H1 (cell line): ENCODE measurements at regions not wholly inside any gene's neighbourhood (a gene's known extent, or its start where the extent isn't known, plus 50 kb on each side); places are given as distances from the start of the nearest gene placed in this dataset.

Experiments used
- CHD2 ChIP-seq: IDR thresholded peaks from 2 replicates; pipeline ENCODE4 v1.6.1; 2012; ENCODE audit warnings: low read length, improper control_type of control experiment
- EGR1 ChIP-seq: IDR thresholded peaks from 2 replicates; pipeline ENCODE4 v1.6.1; 2011; ENCODE audit warnings: low read depth, low read length, borderline replicate concordance
- JUND ChIP-seq: IDR thresholded peaks from 2 replicates; pipeline ENCODE4 v1.6.1; 2011; ENCODE audit warnings: mild to moderate bottlenecking, improper control_type of control experiment, low read length
- PHF8 ChIP-seq: fragments of 200-600 bp; sonication (generic); conservative IDR thresholded peaks from 2 replicates; pipeline ENCODE4 v1.7.1; 2012; ENCODE audit warnings: low read depth, mild to moderate bottlenecking, inconsistent platforms, low read length, moderate library complexity
- POLR2A ChIP-seq, 2 experiments: IDR thresholded peaks; 1 replicate in 1 of 2; 2 replicates in 1 of 2; pipeline ENCODE4 v1.6.1; 2011; ENCODE audit warnings: low read depth in 2 of 2, low read length in 2 of 2, mild to moderate bottlenecking in 2 of 2; ENCODE audit errors: control extremely low read depth in 1 of 2
- TF ChIP-seq, protein P1 (sequence below): IDR thresholded peaks from 2 replicates; pipeline ENCODE4 v1.6.1; 2011; ENCODE audit warnings: low read length, improper control_type of control experiment

DNA sequence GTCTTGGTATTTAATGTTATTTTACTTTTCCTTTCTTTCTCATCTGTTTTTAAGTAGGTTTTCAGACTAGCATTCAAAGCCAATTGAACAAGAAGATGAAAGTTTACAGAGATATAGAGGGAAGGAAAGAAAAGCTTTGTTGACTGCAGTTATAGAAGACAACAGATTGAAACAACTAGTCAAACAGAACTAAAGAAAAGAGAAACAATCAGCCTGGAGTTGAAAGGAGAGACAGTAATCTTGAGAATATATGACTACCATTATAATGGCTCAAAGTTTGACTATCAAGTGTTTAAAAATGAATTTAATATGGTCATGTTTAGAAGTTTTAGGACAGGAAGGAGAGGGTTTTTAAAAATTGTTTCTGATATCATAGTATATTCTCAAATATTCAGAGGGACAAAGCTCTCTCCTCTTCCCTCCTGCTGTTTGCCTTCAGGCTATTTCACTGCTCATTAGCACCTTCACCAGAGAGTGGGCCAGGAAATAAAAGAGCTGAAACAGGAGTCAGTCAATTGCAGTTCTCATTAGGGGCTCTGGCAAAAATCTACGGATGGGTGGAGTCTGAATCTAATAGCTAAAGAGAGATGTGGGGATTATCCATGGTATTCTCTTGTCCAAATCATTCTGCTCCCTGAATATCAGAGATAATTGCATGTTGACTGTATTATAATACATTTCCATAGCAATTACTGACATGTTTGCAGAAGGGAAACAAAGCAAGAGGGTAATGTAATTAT lies 577.8 kb downstream of the BRINP3 start:
- TF ChIP-seq EGR1: no peak
- no peak for TF ChIP-seq POLR2A (IDR thresholded peaks at IDR 0.05; ENCODE audit: control extremely low read depth in 1 of 2, low read depth in 2 of 2, low read length in 2 of 2)
- TF ChIP-seq CHD2: no peak
- TF ChIP-seq PHF8: no peak
- no peak for TF ChIP-seq JUND
- TF ChIP-seq, protein P1, sequence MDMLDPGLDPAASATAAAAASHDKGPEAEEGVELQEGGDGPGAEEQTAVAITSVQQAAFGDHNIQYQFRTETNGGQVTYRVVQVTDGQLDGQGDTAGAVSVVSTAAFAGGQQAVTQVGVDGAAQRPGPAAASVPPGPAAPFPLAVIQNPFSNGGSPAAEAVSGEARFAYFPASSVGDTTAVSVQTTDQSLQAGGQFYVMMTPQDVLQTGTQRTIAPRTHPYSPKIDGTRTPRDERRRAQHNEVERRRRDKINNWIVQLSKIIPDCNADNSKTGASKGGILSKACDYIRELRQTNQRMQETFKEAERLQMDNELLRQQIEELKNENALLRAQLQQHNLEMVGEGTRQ: no peak
